ENCODE measurements at regions not wholly inside any gene's neighbourhood (a gene's known extent, or its start where the extent isn't known, plus 50 kb on each side); places are given as distances from the start of the nearest gene placed in this dataset.

GRCh38 chr2:207333599-207334300, 168.0 kb upstream of the KLF7 start:
- TF ChIP-seq, protein P1, sequence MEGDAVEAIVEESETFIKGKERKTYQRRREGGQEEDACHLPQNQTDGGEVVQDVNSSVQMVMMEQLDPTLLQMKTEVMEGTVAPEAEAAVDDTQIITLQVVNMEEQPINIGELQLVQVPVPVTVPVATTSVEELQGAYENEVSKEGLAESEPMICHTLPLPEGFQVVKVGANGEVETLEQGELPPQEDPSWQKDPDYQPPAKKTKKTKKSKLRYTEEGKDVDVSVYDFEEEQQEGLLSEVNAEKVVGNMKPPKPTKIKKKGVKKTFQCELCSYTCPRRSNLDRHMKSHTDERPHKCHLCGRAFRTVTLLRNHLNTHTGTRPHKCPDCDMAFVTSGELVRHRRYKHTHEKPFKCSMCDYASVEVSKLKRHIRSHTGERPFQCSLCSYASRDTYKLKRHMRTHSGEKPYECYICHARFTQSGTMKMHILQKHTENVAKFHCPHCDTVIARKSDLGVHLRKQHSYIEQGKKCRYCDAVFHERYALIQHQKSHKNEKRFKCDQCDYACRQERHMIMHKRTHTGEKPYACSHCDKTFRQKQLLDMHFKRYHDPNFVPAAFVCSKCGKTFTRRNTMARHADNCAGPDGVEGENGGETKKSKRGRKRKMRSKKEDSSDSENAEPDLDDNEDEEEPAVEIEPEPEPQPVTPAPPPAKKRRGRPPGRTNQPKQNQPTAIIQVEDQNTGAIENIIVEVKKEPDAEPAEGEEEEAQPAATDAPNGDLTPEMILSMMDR (IDR thresholded peaks at IDR 0.05; ENCODE audit: insufficient read depth, low read depth, low read length), result no peak
- no peak for TF ChIP-seq EZH2 (IDR thresholded peaks at IDR 0.05; ENCODE audit: insufficient read depth, low read length)
